ENCODE measurements at regions not wholly inside any gene's neighbourhood (a gene's known extent, or its start where the extent isn't known, plus 50 kb on each side); places are given as distances from the start of the nearest gene placed in this dataset.

GRCh38 chr1:70490153-70490552 lies 79.1 kb downstream of the CTH start:
- H3K4me3 ChIP-seq (ENCODE audit: control insufficient read depth, low read depth, low read length) = no peak overlapping the region
- no peak for DNase-seq (ENCODE audit: low read depth)
- TF ChIP-seq, protein P1, sequence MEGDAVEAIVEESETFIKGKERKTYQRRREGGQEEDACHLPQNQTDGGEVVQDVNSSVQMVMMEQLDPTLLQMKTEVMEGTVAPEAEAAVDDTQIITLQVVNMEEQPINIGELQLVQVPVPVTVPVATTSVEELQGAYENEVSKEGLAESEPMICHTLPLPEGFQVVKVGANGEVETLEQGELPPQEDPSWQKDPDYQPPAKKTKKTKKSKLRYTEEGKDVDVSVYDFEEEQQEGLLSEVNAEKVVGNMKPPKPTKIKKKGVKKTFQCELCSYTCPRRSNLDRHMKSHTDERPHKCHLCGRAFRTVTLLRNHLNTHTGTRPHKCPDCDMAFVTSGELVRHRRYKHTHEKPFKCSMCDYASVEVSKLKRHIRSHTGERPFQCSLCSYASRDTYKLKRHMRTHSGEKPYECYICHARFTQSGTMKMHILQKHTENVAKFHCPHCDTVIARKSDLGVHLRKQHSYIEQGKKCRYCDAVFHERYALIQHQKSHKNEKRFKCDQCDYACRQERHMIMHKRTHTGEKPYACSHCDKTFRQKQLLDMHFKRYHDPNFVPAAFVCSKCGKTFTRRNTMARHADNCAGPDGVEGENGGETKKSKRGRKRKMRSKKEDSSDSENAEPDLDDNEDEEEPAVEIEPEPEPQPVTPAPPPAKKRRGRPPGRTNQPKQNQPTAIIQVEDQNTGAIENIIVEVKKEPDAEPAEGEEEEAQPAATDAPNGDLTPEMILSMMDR (conservative IDR thresholded peaks at IDR 0.05; ENCODE audit: control insufficient read depth, insufficient read depth, low read depth, low read length) = no peak

GRCh38 chr1:70495370-70495769 lies 84.3 kb downstream of the CTH start:
- no peak for DNase-seq (ENCODE audit: low read depth)
- TF ChIP-seq, protein P1 (conservative IDR thresholded peaks at IDR 0.05; ENCODE audit: control insufficient read depth, insufficient read depth, low read depth, low read length) = no peak
- no peak overlapping the region for H3K4me3 ChIP-seq (ENCODE audit: control insufficient read depth, low read depth, low read length)

DNA sequence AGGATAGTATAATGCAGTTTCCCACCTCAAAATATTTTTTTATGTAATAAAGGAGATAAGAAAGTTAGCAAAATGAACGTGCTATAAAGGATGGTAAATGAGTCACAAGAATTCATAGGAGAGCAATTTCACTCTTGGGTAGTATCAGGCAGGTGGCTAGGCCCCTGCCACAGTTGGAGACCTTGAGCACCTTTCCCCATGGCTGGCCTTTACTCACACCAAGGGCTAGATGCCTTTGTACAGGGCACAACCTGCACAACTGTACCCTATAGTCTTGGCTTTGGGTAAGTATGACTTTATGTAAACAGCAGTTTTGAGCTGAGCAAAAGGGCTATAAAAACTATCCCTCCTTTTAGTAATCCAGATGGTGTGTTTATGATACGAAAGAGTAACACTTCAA lies 85.1 kb downstream of the CTH start:
- H3K4me3 ChIP-seq (ENCODE audit: control insufficient read depth, low read depth, low read length) = no peak overlapping the region
- TF ChIP-seq, protein P1 (conservative IDR thresholded peaks at IDR 0.05; ENCODE audit: control insufficient read depth, insufficient read depth, low read depth, low read length) = no peak
- DNase-seq (ENCODE audit: low read depth) = no peak

- no peak overlapping the region for H3K4me3 ChIP-seq (ENCODE audit: control insufficient read depth, low read depth, low read length)
- TF ChIP-seq, protein P1 (conservative IDR thresholded peaks at IDR 0.05; ENCODE audit: control insufficient read depth, insufficient read depth, low read depth, low read length) = no peak
- no peak for DNase-seq (ENCODE audit: low read depth)
These were observed 86.1 kb downstream of the CTH start for GRCh38 chr1:70497152-70497551.

- DNase-seq (ENCODE audit: low read depth) = no peak
- TF ChIP-seq, protein P1 (conservative IDR thresholded peaks at IDR 0.05; ENCODE audit: control insufficient read depth, insufficient read depth, low read depth, low read length) = no peak
- no peak overlapping the region for H3K4me3 ChIP-seq (ENCODE audit: control insufficient read depth, low read depth, low read length)
These were observed 87.6 kb downstream of the CTH start for GRCh38 chr1:70498666-70499065.

DNA sequence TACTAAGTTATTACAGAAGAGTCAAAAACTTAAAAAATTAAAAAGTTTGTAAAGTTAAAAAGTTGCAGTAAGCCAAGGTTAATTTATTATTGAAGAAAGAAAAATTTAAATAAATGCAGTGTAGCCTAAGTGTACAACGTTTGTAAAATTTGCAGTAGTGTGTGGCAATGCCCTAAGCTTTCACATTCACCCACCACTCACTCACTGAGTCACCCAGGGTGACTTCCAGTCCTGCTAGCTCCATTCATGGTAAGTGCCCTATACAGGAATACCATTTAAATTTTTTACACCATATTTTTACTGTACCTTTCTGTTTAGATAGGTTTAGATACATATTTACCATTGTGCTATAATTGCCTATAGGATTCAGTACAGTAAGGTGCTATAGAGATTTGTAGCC lies 88.6 kb downstream of the CTH start:
- TF ChIP-seq, protein P1 (conservative IDR thresholded peaks at IDR 0.05; ENCODE audit: control insufficient read depth, insufficient read depth, low read depth, low read length) = no peak
- peak; percentile 46 for DNase-seq (ENCODE audit: low read depth)
- H3K4me3 ChIP-seq (ENCODE audit: control insufficient read depth, low read depth, low read length) = no peak overlapping the region

DNA sequence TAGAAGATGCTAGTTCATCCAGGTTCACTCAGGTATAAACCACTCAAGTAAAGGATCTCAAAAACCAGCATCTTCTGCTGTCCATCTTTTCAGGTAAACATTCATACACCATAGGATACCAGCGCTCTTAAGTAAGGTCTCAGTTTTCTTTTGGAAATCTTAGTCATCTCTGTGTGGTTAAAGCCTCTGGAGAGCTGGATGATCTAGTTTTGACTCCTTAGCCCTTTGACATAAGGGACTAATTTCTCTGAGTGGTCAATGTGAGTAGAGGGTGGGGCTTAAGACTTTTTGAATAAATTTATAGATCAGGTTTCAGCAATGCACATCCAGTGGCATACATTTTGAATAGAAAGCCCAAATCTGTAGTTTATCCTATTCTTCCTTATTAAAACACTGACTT lies 92.3 kb downstream of the CTH start:
- peak; percentile 89 for DNase-seq (ENCODE audit: low read depth)
- H3K4me3 ChIP-seq (ENCODE audit: control insufficient read depth, low read depth, low read length) = no peak overlapping the region
- TF ChIP-seq, protein P1 (conservative IDR thresholded peaks at IDR 0.05; ENCODE audit: control insufficient read depth, insufficient read depth, low read depth, low read length) = no peak
